ENCODE measurements at regions not wholly inside any gene's neighbourhood (a gene's known extent, or its start where the extent isn't known, plus 50 kb on each side); places are given as distances from the start of the nearest gene placed in this dataset.
"Not testable (repeated sequence)": the region's sequence is repeated elsewhere in the genome, so short reads cannot be mapped to it uniquely, and the experiment has no call there.

DNA sequence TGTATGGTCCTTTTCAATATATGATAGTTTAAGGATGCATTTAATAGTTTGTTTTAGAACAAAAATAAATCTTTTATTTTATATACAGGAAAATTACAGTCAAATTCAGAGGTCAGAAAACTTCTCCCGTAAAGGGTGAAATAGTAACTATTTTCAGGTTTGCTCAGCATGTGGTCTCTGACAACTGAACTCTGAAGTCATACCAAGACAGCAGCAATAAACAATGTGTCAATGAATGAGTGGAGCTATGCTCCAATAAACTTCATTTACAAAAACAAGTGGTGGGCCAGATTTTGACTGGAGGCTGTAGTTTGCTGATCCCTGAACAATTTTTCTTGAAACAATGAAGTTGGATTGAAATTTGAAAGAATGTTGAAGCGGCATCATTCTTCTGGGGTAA is 123.6 kb downstream of the ZNF248 start:
- no peak for DNase-seq (ENCODE audit: extremely low spot score)
- CTCF ChIA-PET = no interaction called here
- POLR2A ChIA-PET = no interaction called here
- TF ChIP-seq ARNT (IDR thresholded peaks at IDR 0.05) = no peak
- no peak for TF ChIP-seq BHLHE40 (IDR thresholded peaks at IDR 0.05; ENCODE audit: borderline replicate concordance)
- TF ChIP-seq CTBP1 (IDR thresholded peaks at IDR 0.05; ENCODE audit: borderline replicate concordance) = no peak
- no peak for TF ChIP-seq TARDBP (IDR thresholded peaks at IDR 0.05)
- no peak for TF ChIP-seq SUZ12 (IDR thresholded peaks at IDR 0.05)
- no peak for TF ChIP-seq FOXM1 (IDR thresholded peaks at IDR 0.05; ENCODE audit: borderline replicate concordance)
- TF ChIP-seq ZNF384 (IDR thresholded peaks at IDR 0.05) = no peak
- no peak for TF ChIP-seq SP1 (IDR thresholded peaks at IDR 0.05)
- TF ChIP-seq NFRKB (IDR thresholded peaks at IDR 0.05) = no peak
- TF ChIP-seq LEF1 (IDR thresholded peaks at IDR 0.05; ENCODE audit: borderline replicate concordance) = no peak
- TF ChIP-seq HDGF (IDR thresholded peaks at IDR 0.05; ENCODE audit: borderline replicate concordance) = no peak
- TF ChIP-seq FOXK2 (IDR thresholded peaks at IDR 0.05) = no peak
- no peak for TF ChIP-seq FOXA1 (IDR thresholded peaks at IDR 0.05)
- no peak for TF ChIP-seq L3MBTL2 (conservative IDR thresholded peaks at IDR 0.05)
- TF ChIP-seq, protein P1, sequence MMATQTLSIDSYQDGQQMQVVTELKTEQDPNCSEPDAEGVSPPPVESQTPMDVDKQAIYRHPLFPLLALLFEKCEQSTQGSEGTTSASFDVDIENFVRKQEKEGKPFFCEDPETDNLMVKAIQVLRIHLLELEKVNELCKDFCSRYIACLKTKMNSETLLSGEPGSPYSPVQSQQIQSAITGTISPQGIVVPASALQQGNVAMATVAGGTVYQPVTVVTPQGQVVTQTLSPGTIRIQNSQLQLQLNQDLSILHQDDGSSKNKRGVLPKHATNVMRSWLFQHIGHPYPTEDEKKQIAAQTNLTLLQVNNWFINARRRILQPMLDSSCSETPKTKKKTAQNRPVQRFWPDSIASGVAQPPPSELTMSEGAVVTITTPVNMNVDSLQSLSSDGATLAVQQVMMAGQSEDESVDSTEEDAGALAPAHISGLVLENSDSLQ (IDR thresholded peaks at IDR 0.05) = no peak
- no peak for TF ChIP-seq ELF4 (IDR thresholded peaks at IDR 0.05)

DNA sequence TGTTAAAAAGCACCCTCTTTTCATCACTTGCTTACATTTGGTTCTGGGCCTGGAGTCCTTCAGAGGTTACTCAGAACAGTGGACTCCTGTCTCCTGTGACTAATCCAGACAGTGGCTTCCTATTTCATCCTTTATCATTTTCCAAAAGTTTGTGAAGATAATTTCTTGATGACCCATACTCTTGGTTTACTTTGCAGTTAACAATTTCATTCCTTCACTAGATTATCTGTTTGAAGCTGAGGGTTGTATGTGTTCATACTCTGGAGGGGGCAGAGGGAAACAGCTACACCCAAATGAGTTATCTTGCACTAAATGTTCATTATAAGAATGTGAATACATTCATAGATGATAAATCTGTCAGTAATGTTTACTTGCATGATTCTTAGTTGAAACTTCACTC is 124.7 kb downstream of the ZNF248 start:
- DNase-seq (ENCODE audit: extremely low spot score) = no peak
- no peak for TF ChIP-seq L3MBTL2 (conservative IDR thresholded peaks at IDR 0.05)
- TF ChIP-seq SP1 (IDR thresholded peaks at IDR 0.05) = no peak
- TF ChIP-seq ELF4 (IDR thresholded peaks at IDR 0.05) = no peak
- no peak for TF ChIP-seq CTBP1 (IDR thresholded peaks at IDR 0.05; ENCODE audit: borderline replicate concordance)
- TF ChIP-seq TARDBP (IDR thresholded peaks at IDR 0.05) = no peak
- TF ChIP-seq, protein P1 (IDR thresholded peaks at IDR 0.05) = no peak
- no peak for TF ChIP-seq FOXK2 (IDR thresholded peaks at IDR 0.05)
- no peak for TF ChIP-seq LEF1 (IDR thresholded peaks at IDR 0.05; ENCODE audit: borderline replicate concordance)
- no peak for TF ChIP-seq FOXM1 (IDR thresholded peaks at IDR 0.05; ENCODE audit: borderline replicate concordance)
- ChIA-PET POLR2A (no interaction called here), CTCF (no interaction called here)

DNA sequence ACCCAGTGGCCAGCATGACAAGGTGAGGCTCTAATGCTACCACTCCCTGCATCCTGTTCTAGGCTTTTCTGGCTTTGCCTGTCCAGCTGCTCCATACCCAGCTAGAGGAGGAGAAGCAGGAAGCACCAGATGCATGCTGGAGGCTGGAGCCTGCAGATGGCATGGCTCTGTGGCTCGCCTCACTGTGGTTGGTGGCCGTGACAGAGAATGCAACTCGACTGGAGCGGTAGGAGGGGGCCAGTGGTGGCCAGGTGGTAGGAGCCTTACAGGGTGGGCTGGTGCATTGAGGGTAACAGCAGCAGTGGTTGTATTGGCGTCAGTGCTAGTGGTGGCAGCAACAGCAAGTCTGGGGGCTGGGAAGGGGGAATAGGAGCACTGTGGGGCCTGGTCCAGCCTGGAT is 128.6 kb downstream of the ZNF248 start:
- ChIA-PET CTCF (no interaction called here), POLR2A (no interaction called here)
- no peak for DNase-seq (ENCODE audit: extremely low spot score)
- TF ChIP-seq SP1 (IDR thresholded peaks at IDR 0.05) (no peak), ARNT (IDR thresholded peaks at IDR 0.05) (no peak), FOXK2 (IDR thresholded peaks at IDR 0.05) (no peak), CTBP1 (IDR thresholded peaks at IDR 0.05; ENCODE audit: borderline replicate concordance) (no peak), ZNF384 (IDR thresholded peaks at IDR 0.05) (no peak), L3MBTL2 (conservative IDR thresholded peaks at IDR 0.05) (no peak)
- TF ChIP-seq, protein P1 (IDR thresholded peaks at IDR 0.05) = no peak

DNA sequence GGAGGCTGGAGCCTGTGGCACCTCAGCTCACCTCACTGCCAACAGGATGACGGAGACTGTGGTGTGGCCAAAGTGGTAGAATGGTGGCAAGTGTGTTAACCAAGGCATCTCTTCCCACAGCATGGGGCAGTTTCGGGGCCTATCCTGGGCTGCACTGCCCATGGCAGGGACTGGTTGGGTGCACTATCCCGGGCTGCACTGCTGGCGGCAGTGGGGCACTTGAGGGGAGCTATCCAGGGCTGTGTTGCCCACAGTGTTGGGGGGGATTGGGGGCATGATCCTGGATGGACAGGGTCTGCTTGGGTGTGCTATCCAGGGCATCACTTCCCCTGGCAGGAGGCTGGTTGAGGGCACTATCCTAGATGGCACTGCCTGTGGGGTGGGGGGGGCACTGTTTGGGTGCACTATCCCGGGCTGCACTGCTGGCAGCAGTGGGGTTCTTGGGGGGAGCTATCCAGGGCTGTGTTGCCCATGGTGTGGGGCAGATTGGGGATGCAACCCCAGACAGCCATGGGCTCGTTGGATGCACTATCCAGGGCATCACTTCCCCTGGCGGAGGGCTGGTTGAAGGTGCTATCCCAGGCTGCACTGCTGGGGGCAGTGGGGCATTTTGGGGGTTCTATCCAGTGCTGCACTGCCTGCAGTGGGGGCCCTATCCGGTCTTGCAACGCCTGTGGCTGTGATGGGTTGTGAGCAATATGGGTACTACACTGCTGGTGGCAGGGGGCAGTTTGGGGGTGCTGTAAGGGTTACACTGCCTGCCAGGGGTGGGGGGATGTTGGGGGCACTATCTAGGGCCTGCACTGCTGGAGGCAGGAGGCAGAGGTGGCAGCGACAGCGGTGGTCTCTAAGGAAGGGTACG is 129.7 kb downstream of the ZNF248 start:
- no peak for TF ChIP-seq FOXA1 (IDR thresholded peaks at IDR 0.05)
- no peak for TF ChIP-seq ARNT (IDR thresholded peaks at IDR 0.05)
- TF ChIP-seq, protein P1 (IDR thresholded peaks at IDR 0.05) = no peak
- no peak for TF ChIP-seq NFRKB (IDR thresholded peaks at IDR 0.05)
- no peak for TF ChIP-seq FOXM1 (IDR thresholded peaks at IDR 0.05; ENCODE audit: borderline replicate concordance)
- no peak for DNase-seq (ENCODE audit: extremely low spot score)
- POLR2A ChIA-PET = no interaction called here
- CTCF ChIA-PET = no interaction called here

DNA sequence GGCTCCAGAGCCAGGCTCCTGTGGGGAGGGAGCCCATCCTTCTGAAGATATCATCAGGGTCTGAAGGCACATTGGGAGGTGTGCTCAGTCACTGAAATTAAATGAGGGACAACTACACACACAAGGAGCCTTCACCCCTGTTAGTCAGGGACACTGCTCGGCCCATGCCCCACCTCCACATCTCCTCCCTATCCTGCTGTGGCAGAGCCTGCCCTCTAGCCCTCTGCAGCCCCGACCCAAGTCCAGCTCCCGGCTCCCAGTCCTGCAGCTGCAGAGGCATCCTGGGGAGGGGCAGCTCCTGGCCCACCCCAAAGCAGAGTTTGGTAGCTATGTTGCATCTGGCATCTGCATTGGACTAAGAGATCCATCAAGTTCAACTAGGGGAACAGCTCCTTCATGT is 136.3 kb downstream of the ZNF248 start:
- CTCF ChIA-PET = no interaction called here
- POLR2A ChIA-PET = no interaction called here
- DNase-seq (ENCODE audit: extremely low spot score) = no peak
- TF ChIP-seq FOXK2 (IDR thresholded peaks at IDR 0.05) (no peak), L3MBTL2 (conservative IDR thresholded peaks at IDR 0.05) (no peak), ELF4 (IDR thresholded peaks at IDR 0.05) (no peak), SUZ12 (IDR thresholded peaks at IDR 0.05) (no peak), FOXM1 (IDR thresholded peaks at IDR 0.05; ENCODE audit: borderline replicate concordance) (no peak), FOXA1 (IDR thresholded peaks at IDR 0.05) (no peak), SP1 (IDR thresholded peaks at IDR 0.05) (no peak), ARNT (IDR thresholded peaks at IDR 0.05) (no peak), ZNF384 (IDR thresholded peaks at IDR 0.05) (no peak), BHLHE40 (IDR thresholded peaks at IDR 0.05; ENCODE audit: borderline replicate concordance) (no peak), CTBP1 (IDR thresholded peaks at IDR 0.05; ENCODE audit: borderline replicate concordance) (no peak), LEF1 (IDR thresholded peaks at IDR 0.05; ENCODE audit: borderline replicate concordance) (no peak), HDGF (IDR thresholded peaks at IDR 0.05; ENCODE audit: borderline replicate concordance) (no peak)
- TF ChIP-seq, protein P1 (IDR thresholded peaks at IDR 0.05) = no peak

DNA sequence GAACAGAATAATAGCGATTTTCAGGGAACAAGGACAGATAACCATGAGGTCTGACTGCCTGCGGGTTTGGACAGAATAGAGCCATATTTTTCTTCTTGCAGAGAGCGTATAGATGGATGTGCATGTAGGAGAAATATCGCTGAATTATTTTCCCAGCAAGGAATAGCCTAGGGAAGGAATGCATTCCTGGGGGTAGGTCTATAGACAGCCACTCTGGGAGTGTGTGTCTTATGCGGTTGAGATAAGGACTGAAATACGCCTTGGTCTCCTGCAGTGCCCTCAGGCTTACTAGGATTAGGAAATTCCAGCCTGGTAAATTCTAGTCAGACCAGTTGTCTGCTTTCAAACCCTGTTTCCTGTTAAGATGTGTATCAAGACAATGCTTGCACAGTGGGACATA is 139.3 kb downstream of the ZNF248 start:
- CTCF ChIA-PET; POLR2A ChIA-PET; DNase-seq (ENCODE audit: extremely low spot score): not testable (repeated sequence)
